HG03469 (cell line): ENCODE measurements at regions not wholly inside any gene's neighbourhood (a gene's known extent, or its start where the extent isn't known, plus 50 kb on each side); places are given as distances from the start of the nearest gene placed in this dataset.
"Not testable (repeated sequence)": the region's sequence is repeated elsewhere in the genome, so short reads cannot be mapped to it uniquely, and the experiment has no call there.

ENCODE experiments used
- ATAC-seq: cut with Tn5 transposase; IDR thresholded peaks from one replicate; pipeline ENCODE4 v1.9.1; 2021; ENCODE audit warnings: mild to moderate bottlenecking, moderate library complexity, moderate number of reproducible peaks; ENCODE audit not compliant: unreplicated experiment

DNA sequence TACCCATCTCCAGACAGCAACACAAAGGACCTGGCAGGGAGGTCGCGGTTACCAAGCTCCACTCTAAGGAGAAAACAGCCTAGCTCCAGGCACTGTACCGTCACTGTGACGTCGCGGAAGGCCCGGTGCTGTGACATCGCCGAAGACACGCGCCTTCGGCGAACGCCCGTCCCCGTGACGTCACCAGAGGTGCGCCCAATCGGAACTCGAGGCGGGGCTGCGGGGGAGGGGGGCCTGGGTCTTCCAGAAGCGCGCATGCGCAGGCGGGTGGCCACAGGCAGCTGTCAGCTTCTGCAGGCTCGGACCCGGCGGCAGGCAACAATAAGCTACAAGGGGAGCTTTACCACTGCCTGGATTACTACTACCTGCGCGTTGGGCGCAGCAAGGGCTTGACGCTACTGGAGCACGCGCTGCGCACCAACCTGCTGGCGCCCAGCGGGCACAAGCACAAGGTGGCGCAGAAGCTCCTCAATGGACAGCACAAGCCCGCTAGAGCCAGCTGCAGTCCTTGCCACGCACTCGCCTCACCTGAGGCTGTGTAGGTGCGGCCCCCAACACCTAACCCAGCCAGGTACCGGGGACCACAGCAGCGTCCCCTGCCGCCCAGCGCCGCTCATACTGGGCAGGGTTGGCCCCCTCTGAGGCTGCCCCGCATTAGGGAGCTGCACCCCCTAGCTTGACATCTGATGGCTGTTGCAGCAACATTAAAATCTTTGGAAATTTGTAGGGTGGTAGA lies 208.4 kb downstream of the TPST1 start:
- peak; percentile 57 for ATAC-seq

- ATAC-seq, result no peak
These were observed 210.6 kb downstream of the TPST1 start for GRCh38 chr7:66415659-66416265.

DNA sequence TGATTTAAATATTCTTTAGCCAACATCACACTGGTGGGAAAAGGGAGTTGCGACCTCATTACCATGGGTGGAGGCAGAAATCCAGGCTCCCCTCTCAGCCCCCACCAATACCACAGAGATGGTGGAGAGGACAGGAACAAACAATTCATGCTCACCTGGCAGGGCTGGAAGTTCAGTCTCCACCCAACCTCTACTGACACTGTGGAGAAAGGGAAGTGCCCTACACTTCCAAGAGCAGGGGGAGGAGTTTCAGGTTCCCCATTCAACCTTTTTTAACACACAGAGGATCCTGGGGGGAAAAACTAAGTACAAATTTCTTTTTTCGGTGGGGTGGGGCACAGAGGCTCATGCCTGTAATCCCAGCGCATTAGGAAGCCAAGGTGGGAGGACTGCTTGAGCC lies 210.1 kb upstream of the KCTD7 start:
- ATAC-seq, result no peak

GRCh38 chr7:66419210-66419609 lies 209.5 kb upstream of the KCTD7 start:
- no peak for ATAC-seq

DNA sequence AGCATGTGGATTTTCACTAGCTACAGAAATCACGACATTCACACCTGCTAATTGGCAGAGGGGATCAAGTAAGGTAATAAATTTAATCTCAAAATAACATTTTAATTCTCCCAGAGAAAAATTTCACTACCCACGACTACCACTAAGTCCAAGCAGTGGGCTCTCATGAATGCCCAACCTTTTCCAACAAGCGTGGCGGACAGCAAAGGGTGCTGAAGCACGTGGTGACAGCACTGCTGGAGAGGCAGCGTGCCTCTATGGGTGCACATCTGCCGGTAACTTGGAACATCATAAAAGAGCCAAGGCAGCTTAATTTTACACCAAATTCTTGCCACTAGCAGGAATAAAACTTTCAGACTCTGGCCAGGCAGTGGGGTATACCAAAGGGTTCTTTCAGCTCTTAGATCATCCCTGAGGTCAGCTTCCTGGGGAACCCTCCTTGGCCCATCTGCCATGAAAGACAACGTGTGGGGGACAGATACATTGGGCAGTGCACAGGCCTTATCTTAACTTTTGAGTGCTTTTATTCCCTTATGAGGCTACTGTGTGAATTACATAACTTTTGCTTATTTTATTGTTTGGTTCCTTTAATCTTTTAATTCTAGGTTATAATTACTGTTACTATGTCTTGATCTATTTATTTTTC lies 206.7 kb upstream of the KCTD7 start:
- ATAC-seq, result no peak

DNA sequence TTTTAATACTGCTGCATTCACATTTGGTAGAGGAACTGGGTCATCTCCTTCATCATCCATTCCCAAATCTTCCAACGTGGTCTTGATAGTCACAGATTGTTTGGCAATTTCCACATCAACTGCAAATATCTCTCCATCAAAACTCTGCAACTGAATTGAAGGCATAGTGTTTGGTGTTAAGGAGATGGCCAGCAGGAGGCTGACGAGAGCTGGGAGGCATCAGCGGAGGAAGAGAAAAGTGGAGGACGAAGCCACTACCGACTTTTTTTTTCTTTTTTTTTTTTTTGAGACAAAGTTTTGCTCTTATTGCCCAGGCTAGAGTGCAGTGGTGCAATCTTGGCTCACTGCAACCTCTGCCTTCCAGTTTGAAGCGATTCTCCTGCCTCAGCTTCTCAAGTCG lies 205.0 kb upstream of the KCTD7 start:
- no peak for ATAC-seq

DNA sequence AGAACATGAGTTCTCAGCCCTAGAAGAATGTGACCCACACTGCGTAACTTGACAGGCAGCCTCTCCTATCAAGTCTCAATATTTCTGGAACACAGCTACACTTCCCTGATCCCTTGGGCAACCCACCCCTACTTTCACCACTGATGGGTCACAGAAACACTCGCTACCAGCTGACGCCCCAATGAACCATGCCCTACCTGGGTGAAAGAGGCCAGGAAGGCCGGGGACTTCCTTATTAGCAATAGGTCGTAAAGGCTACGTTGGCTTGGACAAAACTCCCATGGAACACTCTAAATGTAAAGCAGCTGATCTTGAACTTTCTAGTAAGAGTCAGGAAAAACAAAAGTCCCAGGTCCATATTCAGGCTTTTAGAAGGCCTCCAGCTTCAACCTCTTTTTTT lies 202.3 kb upstream of the KCTD7 start:
- ATAC-seq, result no peak

GRCh38 chr7:66426996-66427395 lies 201.7 kb upstream of the KCTD7 start:
- no peak for ATAC-seq

- ATAC-seq, result no peak
These were observed 200.7 kb upstream of the KCTD7 start for GRCh38 chr7:66427956-66428355.

DNA sequence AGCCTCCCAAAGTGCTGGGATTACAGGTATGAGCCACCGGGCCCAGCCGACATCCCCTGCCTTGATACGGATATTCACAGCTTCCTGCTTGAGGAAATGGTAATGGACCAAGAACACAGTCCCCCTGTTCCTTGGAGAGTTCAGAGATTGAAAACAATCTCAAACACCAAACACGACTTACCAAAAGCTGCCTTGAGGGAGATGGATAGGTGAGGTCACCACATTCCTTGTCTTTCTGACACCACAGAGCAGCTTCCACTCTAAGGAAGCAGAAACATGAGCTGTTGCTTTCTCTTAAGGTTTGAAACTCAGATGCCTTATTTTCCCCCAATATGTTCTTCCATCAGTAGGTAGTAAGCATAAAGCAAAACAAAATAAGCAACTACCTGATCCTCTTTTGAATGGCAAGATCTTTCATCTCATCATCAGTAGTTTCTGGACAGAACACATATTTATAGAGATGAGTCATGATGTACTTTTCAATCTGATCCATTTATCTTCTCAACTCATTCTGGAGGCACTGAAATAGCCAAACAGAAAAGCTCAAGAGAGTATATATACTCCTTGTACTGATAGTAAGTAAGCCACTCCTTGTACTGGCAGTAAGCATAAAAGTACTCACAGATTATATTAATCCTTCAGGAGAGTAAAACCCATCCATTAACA lies 199.1 kb upstream of the KCTD7 start:
- ATAC-seq, result no peak

GRCh38 chr7:66430164-66430545 lies 198.5 kb upstream of the KCTD7 start:
- ATAC-seq, result no peak

- ATAC-seq, result not testable (repeated sequence)
These were observed 189.8 kb upstream of the KCTD7 start for GRCh38 chr7:66438703-66439405.

DNA sequence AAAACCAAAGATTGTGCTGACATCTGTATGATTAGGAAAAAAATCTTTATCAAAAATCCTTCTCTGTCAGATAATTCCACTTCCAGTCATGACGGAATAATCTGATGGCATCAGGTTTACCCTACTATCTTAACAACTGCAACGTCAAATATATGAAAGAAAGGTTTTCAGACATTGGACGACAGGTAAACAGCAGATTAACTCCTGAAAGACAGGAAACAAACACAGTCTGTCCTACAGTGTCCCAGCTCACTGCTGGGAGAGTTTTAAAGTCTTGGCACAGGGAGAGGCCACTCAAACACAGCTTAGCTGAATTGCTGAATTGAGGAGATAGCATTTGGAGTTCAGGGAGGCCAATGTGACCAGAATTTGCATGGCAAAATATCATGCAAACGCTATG lies 186.3 kb upstream of the KCTD7 start:
- ATAC-seq, result no peak

GRCh38 chr7:66443946-66444345 lies 184.7 kb upstream of the KCTD7 start:
- no peak for ATAC-seq

GRCh38 chr7:66447007-66447406 lies 181.7 kb upstream of the KCTD7 start:
- not testable (repeated sequence) for ATAC-seq

GRCh38 chr7:66450814-66451213 lies 177.9 kb upstream of the KCTD7 start:
- ATAC-seq, result not testable (repeated sequence)

- peak; percentile 65 for ATAC-seq
These were observed 177.0 kb upstream of the KCTD7 start for GRCh38 chr7:66451713-66452112.

- no peak for ATAC-seq
These were observed 176.5 kb upstream of the KCTD7 start for GRCh38 chr7:66452165-66452564.

DNA sequence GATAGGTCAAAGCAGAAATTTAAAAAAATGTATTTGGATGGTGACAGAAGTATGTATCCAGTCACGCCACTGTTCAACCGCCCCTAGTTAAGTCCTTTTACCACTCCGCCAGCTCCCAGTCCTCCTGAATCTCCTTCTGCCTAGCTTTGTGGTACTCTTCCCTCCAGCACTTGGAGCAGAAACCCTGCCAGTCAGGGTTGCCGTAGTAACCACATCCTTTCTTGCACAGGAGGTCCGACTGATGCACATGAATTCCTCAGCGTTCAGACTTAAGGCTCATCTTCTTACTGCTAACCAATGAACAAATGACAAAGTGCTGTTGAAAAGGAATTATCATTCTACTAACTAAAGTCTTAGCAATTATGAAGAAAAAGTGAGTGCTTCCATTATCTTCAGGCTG lies 175.3 kb upstream of the KCTD7 start:
- ATAC-seq, result no peak

- no peak for ATAC-seq
These were observed 174.0 kb upstream of the KCTD7 start for GRCh38 chr7:66454600-66455225.

GRCh38 chr7:66455432-66455831 lies 173.2 kb upstream of the KCTD7 start:
- ATAC-seq, result not testable (repeated sequence)
